ELF-1 (cell line): ENCODE measurements at regions not wholly inside any gene's neighbourhood (a gene's known extent, or its start where the extent isn't known, plus 50 kb on each side); places are given as distances from the start of the nearest gene placed in this dataset.

Experiments used
- DNase-seq: peaks from one replicate; pipeline ENCODE4 v3.0.0-alpha.2; 2016; ENCODE audit warnings: low read depth, low spot score

DNA sequence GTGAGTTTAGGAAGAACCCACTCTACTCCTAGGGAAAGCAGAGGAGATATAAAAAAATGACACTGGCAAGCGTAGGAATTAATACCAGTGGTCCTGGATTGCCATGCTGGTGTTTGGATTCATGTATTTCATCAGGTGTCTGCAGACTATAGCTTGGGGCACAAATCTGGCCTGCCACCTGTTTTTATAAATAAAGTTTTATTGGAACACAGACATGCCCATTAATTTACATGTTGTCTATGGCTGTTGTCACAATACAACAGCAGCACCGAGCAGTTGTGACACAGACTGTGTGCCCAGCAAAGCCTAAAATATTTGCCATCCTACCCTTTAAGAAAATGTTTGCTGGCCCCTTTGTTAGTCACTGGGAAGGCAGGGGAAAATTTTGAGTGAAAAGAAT, 553.2 kb downstream of the VRK1 start:
- DNase-seq = no peak

DNA sequence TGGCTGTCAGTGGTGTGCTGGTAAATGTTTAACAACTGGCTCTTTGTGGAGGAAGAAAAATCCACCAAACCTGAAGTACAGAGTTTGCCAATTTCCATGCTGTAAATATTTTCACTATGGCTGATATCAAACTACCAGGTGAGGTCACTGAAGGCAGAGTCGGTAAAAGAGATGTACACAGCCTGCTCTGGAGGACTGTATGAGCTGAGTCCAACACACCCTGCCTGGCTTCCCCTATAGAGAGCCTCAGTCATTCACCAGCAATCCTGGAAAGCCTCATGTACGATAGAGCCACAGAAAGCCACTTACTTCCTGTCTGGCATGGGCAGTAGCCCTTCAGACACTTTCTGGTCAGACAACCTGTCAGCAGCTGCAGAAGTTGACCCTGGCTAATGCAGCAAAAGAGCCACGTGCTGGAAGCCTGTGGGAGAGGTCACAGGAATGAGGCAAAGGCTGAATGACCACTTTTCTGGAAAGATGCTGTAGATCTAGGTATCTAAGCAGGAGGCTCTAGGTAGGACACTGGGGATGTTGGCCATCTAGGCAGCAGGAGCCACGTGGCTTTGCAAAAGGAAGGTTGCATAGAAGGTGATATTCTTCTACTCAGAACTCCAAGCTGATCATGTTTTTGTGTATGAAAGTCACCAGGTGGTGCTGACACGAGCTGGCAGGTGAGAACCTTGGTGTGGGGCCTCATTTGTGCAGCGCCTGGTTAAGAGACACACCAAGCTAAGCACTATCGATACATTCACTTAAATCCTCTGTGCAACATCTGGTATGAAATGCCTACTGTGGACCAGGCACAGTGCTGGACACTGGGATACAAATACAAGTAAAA, 553.9 kb downstream of the VRK1 start:
- no peak for DNase-seq

DNA sequence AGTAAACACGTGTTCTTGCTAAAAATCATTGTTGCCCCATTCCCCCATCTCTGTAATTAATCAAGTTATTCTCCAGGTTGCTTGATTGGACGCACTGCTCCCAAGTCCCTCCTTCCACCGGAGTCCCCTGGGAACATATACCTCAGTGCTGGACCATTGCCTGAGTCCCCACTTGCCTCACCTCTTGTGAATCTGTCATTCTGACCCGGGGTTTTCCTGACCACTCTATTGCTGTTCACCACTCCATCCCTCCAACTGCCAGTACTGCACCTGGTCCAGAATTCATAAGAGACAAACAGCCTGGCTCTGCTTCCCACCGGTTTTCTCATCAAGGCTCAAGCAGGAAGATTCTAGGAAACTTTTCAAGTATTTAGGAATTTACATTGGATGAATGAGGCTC, 555.9 kb downstream of the VRK1 start:
- DNase-seq = no peak

DNA sequence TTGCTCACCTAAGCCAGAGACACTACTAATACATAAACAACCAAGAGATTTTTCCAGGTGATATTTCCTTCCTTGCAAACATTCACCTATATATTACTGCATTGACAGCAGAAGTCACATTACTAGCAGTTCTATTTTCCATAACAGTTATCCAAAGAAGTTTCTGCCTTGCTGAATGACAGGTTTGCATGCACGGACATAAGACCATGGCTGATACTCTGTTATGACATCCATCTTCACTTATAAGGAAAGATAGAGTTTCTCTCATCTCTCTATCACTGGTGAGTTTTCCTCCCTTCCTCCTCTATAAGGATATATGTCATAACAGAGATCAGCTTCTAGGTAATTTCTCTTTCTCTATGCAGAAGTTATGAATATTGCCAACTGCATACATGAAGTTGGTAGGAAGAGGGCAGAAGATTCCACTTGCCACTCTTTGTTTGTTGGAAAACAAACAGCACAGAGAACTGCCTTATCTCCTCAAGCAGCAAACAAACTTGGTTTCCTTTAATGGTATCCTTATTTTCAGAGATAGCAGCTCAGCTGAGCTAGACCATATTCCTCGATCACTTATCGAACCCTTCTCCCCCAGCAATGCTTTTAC, 557.0 kb downstream of the VRK1 start:
- DNase-seq = no peak

DNA sequence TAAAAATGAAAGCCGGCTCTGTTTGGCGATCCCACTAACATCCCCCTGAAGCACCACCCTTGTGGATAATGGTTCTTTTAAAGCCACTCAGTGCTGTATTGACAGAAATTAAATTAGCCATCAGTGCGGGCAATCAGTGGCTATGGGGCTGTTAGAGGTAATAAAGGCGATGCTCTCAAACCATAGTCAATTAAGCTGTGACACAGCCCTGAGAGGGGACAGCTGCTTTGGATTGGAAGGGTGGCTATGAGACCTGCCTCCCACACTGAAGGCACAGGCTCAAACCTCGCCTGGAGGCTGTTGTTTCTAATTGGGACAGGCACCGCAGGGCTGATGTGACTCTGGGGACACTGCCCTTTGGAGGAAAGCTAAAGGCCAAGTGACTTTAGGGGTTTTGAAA, 562.2 kb downstream of the VRK1 start:
- no peak for DNase-seq

DNA sequence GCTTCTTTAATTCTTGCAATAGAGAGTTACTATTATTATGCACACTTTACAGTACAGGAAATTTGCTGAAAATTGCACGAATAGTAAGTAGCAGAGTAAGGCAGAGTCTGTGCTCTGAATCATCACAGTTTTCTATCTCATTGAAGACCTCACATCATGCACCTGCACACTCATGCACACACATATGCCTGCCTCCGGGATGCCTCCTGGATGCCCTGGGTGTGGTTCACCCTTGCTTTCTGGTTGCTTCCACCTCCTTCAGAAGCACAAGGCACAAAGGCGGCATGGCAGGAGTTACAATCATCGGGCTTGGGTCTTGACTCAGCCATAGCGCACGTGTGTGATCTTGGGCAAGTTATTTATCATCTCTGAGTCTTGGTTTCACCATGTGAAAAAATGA, 564.0 kb downstream of the VRK1 start:
- no peak for DNase-seq

DNA sequence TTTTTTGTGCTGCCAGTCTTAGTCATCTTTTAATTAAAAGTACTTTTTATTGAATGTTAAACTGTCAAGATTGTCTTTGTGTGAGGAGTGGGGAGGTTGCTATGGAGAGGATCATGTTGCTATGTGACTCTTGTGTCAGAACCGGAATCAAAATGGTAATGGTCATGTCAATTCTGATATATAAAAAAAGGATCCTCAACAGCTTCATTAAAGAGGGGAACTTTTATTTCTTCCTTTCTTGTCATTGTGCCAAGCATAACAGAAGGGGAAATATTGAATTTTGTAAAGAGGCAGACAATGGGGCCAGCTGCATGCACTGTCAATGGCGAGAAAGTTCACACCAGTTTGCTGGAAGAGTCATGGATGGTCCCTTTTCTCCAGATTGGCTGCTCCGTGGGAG, 564.8 kb downstream of the VRK1 start:
- no peak for DNase-seq

DNA sequence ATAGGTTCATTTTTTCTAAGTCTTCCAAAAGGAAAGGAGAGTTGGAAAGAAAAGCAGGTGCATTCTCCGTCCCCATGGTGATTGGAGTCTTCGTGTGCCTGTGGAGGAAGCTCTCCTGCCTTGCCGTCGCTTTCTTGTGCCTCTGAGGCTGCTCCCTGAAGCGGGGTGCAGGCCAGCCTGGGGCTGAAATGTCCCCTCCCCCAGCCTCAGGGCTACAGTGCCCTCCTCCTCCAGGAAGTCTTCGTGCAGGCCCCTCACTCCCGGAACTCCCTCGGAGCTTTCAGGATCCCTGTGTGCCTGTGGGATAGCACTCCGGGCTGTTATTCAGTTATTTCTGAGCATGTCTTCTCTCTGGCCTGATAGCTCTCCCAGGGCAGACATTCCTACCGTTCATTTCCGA, 569.2 kb downstream of the VRK1 start:
- DNase-seq = no peak

DNA sequence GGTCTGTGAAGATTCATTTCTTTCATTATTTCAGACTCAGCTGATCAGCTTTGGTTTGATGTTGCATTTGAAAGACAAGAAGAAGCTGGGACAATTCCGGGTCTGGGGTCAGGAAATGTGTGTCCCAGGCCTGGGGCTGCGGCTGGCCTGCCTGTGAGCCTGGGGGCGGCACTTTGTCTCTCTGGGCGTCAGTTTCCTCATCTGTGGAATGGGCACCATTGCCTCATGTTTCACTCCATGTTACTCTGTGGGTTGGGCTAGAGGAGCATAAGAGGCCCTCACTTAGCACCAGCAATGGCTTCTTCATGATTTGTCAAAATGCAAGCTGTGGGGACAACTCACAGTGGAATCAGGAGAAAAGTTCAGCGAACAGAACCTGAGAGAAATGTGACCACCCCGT, 570.1 kb downstream of the VRK1 start:
- no peak for DNase-seq

DNA sequence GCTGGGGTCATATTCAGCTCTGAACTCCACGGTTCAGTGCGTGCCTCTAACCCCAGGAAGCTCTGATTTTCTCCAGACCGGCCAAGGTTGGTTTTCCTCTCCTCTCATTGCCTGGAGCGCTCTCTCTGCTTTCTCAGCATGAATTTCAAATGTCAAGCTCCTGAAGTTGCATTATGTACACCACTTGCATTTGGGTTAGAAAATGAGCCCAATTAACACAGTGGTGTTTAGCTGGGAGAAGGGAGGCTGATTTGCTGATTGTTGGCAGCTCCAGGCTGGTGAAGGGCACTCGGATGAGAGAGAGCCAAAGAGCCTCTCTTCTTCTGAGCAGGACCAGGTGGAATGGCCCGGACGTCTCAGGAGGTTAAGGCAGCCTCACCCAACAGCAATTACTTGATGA, 570.9 kb downstream of the VRK1 start:
- no peak for DNase-seq

DNA sequence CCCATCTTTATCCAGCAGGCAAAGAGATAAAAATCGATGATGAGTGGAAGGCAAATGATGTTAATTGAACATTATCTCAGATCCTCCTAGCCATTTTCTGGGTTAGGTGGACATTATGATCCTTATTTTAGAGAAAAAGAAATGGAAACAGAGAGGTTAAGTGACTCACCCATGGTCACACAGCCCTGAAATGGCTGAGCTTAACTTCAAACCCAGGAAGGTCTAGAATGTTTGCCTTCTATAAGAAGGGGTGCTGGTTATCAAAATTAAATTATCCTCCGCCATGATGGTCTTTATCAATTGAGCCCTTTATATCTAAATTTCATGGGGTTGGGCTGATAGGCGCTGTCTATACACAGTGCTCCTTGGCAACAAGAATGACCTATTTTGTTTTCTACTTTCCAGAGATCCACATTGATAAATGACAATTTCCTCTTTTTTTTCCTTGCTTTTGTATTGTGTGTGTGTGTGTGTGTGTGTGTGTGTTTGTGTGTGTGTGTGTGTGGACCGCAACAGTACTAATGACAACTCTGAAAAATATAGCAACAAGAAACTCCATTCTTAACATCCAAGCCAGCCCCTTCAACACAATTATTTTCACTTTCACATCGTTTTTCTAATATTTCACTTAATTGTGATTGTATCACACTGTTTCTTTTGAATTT, 571.9 kb downstream of the VRK1 start:
- no peak for DNase-seq

DNA sequence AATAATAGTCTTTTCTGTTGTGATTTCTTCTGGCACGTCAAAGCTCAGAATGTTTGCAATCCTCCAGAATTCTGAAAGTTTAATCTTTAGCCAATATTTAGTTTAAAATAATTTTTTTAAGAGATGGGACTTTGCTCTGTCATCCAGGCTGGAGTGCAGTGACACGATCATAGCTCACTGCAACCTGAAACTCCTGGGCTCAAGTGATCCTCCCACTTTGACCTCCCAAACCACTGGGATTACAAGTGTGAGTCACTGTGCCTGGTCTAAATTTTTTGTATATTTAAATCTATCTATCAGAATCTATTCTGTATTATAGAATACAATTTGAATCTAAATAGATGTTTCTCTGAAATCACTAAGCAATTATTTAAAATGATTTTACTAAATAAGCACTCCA, 572.7 kb downstream of the VRK1 start:
- DNase-seq = no peak

DNA sequence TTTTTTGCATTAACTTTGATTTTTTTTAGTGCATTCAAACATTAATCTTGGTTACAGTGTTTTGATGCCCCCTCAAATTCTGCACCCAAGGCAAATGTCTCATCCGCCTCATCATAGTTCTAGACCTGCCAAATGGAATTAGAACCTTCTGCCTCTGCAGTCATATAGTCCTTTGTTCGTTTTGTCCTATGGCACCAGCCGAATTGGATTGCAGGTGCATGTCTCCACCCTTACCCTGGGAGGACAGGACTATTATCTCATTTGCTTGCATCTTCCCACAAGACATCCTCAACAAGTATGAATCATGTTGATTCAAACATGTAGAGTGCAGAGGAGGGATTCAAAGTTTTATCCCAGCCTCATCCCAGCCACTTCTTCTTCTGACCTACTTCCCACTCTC, 579.1 kb downstream of the VRK1 start:
- no peak for DNase-seq

DNA sequence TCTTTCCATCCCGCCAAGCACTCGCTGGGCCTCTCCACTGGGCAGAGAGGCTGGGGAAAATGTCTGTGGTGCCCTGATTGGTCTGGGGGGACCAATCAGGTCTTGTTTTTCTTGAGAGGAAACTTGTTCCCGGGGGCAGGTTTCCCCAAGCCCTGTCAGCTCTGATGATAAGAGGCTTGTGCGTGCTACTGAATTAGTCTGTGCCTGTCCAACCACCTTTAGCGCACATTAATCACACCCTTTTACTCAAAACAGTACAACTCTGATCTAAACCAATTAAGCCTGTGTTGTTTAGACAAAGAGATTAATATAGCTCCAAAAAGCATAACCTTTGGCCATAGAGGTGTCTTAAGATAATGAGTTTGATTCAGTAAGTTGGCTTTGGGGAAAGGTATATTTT, 580.4 kb downstream of the VRK1 start:
- no peak for DNase-seq

DNA sequence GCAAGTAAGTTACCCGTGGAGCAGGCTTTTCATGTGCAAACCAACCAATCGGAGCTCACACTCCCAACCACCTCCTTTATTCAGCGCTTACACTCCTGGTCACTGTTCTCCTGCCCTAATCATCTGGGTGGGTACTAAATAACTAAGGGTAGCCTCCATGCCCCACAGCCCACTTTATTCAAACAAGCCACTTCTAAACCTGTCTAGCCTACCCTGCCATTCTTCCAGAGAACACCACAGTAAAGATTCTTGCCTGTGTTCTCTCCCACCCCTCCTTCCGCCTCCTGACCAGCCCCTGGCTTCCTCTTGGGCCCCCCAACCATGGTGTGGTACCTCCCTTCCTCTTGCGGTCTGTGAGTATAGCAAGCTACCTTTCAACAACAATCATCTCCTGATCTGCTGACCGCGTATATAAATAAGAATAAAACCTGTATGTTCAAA, 581.9 kb downstream of the VRK1 start:
- peak; percentile 60 for DNase-seq

DNA sequence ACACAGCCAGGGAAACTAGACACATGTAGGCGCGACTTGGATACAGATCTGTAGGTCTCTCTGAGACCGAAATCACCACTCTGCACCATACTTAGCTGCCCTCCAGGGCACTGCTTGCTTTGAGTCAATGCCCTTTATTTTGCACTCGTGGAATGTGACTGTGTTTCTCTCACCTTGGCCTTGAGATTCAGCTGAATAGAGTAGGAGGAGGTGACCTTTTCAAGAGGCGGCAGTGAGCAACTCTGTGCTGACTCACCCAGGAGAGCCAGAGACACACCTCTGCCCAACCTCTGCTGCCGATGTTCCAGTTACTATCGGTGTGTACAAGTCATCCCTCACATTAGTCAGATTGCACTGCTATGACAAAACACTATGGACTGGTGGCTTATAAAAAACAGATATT, 583.4 kb downstream of the VRK1 start:
- peak; percentile 7 for DNase-seq

DNA sequence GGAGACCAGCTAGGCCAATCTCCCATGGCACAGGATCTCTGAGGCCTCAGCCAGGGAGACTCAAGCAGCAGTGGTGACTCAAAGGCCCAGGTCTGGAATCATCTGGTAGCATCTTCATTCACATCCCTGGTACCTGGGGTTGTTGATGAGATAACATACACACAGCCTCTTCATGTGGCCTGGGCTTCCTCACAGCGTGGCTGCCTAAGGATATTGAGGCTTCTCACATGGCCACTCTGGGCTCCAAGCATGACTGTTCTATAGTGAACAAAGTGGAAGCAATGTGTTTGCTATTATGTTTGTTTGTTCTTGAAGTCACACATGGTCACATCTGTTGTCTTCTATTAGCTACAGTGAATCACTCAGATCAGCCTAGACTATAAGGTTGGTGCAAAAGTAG, 584.1 kb downstream of the VRK1 start:
- DNase-seq = no peak

DNA sequence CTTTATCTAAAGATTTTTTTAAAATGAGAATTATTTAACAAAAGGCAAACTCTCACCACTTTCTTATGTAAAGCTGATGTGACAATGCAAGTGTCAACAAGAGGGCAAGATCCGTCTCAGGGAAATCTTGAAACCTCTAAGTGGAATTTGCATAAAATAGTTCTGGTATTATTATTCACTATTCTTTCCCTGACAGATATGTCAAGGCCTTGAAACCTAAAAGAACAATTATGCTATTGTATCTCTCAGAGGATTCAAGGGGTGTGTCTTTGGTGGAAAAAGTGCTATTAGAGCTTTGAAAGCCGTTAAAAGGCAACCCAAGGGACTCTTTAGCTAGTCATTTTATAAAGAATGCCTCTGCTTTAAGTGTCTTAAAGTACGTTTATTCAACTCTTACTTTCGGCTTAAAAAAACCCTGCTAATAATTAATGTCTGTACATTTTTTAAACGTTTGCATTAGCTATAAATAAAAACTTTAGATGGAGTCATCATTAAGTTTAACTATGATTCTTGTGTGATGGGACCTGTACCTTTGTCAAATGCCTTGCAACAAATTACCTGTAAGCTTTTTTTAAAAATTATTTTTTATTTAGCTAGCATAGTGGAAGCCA, 585.5 kb downstream of the VRK1 start:
- no peak for DNase-seq

DNA sequence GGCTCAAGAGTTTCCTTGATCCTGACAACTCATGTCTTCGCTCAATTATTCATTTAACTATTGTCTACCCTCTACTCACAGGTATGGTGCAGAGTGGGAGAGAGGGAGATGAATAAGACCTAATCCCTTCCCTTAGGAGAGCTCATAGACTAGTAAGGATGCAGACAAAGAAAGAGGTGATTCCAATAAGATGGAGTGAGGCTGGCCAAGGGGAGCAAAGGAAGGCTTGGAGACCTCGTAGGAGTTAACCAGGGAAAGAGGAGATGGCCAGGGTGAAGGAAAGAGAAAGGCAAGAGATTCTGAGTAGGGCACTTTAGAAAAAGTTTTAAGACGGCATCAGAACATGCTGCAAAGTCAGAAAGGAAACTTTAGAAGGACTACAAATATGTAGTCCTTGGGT, 588.5 kb downstream of the VRK1 start:
- no peak for DNase-seq

DNA sequence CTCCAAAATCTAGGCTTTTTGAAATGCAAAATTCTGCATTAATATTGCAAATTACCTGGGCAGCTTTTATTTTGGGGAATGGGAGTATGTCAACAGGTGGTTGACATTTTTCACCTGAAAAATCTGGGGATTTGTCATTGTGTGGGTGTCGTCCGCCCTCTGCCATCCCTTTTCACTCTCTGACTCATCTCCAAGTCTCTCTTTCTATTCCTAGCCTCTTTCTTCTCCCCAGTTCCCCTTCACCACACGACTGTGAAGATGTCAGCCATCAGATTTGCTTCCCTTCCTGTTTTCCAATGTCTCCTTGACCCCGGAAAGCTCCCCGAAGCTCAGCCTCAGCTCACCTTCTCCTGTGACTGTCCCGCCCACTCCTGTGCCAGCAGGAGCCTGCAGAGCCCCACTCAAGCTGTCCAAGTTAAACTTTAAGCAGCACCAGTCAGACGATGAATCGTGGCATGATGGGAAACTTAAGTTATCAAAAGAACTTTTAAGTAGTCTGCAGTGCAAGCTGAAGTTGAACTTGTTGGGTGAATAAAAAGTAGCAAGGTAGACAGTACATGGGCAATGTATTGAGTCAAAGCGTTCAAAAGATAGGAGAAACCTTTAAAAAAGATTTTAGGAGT, 590.2 kb downstream of the VRK1 start:
- DNase-seq = no peak

DNA sequence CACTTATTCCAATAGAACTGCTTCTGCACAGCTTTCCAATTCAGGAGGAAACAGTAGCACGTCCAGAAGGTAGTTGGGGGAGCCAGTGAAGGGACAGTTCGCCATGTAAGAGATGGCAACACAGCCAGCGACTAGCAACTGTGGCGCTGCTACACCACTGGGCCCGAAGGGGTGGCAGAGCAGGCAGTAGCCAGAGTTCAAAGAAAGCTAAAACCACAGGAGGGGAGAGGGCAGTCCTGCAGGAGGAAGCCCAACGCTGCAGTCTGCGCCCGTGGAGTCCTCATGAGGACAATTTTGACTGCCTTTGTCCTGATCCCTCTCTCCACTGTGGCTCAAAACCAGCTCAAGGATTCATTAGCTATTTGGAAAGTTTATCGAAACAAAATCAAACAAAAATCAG, 591.2 kb downstream of the VRK1 start:
- peak; percentile 27 for DNase-seq

DNA sequence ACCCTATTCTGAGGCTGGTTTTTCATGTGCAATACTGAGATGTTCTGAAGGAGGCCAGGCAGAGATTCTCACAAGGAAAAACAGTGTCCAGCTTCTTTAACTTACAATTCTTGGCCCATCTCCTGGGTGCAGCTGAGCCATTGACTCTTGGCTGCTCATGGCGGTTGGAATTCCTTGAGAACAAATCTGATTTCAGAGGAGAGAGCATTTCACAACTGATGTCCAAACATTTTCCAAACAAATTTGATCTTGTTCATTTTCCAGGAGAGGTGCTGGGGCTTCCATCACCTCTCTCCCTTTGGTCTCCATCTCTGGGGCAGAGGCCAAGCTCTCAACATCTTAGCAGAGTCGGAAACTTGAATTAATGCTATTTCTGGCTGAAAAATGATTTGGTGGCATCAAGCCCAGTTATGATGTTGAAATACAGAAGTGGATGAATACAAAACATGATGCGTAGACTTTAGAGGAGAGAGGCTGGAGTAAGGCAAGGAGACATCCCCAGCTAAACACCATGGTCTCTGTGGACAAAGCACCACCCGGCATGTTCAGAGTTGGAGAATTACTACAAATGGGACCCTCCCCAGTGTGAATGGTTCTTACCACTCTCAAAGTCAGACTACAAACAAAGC, 593.0 kb downstream of the VRK1 start:
- DNase-seq = no peak
